ENCODE measurements at regions not wholly inside any gene's neighbourhood (a gene's known extent, or its start where the extent isn't known, plus 50 kb on each side); places are given as distances from the start of the nearest gene placed in this dataset.
"Not testable (repeated sequence)": the region's sequence is repeated elsewhere in the genome, so short reads cannot be mapped to it uniquely, and the experiment has no call there.

DNA sequence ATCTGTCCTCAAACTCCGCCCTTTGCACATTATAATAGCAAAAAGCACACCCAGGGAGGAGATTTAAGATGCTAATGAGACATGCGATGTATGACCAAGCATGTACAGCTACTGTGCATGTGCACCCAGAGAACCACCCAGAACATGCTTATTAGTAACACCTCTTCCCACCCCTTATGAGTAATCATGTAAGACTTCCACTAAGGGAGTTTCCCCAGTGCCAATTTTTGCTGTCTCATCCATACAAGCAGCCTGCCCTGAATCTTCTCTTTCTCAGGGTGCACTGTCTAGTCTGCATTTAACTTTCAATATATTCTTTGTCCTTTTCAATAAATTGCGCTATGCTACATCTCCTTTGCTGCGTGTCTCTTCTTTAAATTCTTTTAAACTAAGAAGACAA is 830.0 kb upstream of the NOVA1 start:
- no peak for DNase-seq

DNA sequence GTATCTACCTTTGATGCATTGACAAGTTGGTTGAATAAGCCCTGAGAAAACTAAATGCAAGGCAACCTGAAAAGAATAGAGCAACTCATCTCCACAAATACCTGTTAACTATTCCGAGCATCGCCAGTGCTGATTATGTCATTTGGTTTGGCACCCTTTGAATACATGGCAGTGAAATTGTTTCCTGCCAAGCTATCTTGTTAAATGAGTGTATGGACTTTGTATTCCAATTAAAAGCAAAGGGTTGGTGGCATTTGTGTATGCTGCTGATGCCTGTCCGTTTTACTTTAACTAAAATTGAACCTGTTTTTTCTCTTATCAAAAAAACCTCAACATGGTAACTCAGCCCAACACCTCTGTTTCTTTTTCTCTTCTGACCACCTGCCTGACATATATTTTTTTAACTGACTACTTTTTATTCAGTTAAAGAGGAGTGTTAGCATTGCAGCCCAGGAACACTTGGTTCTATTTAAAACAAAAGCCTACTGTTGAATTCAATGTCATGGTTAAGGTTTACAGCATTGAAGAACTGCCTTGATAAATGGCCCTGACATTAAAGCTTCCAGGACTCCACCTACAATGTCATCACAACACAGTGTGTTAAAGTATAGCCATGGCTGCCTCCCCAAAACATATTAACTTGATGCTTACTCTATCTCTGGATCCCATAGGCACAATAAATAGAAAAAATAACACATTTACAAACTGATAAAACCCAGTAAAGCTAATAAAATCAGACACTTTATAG is 838.3 kb upstream of the NOVA1 start:
- DNase-seq: no peak

DNA sequence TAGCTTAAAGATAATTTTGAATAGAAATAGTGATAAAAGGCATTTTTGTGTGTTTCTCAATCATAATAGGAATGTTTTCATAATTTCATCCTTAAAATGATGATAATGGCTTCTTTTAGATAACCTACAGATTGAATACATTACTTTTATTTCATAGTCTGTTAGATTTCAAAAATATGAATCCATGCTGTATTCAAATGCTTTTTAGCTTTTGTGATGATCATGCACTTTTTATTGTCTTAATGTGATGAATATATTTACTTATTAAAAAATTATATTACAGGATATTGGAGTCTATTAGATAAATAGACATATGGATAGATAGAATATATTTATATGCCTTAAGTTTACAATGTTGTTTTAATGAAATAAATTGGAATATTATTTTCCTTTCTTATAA is 886.8 kb upstream of the NOVA1 start:
- DNase-seq: no peak

DNA sequence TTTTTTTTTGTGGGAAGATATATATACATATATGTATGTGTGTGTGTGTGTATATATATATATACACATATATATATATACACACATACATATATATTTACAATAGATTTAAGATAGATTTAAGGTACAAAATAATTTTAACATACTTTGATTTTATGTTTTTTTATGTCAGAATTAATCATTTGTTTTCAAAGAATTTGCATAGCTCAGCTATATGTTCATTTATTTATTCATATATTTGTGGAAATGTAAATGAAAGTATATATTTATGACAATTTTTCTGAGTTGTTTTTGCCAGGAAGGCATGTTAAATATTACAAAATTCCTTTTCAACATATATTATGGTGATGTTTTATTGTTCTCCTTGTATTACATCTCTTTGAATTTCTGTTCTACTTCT is 887.4 kb upstream of the NOVA1 start:
- no peak for DNase-seq

DNA sequence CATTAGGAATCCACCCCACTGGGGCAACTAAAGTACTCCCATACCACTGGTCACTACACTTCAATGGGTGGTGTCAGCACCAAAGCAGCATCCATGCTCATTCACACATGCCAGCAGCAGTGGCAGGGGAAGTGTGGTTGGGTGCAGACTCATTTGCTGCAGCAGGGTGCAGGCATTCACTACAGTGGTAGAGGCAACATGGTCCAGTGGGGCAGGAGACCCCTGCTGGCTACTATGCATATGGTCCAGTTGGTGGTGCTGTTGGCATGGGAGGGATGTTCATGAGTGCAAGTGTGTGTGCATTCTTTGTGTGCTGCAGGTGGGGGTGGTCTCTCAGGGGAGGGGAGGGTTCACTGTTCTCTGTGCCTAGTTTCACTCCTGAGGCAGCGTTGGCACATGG is 908.4 kb upstream of the NOVA1 start:
- DNase-seq: no peak

DNA sequence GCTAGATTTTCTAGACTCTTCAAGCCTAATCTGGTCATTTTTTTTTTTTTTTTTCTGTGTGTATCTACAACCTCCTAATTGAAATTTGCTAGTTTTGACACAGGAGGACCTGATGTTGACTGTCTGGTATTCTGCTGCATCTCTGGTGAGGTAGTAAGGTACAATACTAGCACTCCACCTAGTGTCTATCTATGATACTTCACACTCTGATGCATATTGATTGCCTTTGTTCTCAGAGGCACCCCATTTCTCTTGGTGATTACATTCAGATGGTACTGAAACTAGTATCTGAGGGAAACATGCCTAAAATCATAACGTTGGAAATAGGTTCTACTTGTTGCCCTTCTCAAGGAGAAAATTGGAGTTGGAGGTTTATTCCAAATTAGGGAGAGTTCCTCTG is 930.5 kb upstream of the NOVA1 start:
- DNase-seq: no peak

DNA sequence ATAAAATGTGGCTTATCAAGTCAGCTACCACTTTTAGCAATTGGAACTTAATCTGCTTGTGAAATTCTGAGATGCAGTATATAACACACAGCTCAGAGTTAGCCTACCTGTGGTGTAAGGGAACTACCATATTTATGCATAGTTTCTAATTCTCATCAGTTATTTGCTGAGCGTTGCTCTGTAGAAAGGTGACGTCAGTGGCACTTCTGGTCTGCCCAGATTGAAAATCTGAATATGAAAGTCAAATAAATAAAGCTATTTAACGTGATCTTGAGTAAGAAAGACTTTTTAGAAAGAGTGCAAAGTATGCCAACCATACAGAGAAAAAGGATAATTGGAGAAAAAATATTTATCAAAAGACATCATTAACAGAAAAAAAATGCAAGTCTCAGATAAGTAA is 938.9 kb upstream of the NOVA1 start:
- no peak for DNase-seq

DNA sequence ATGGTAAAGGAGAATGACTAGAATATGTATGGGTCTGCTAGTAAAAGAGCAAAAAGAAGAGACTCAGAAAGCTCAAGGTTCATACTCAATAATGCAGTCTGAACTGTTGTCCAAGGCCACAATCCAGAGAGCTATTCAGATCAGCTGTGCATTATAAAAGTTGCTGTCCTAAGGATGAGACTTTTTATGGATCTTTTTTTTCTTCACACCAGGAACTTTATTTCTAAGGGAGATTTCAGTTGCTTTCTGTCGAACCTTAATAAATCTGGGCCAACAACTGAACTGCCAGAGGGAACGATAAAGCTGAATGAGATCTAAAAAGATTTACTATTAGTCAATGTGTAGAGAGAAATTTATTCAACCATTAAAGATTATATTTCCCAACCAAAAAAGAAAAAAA is 948.3 kb upstream of the NOVA1 start:
- DNase-seq: no peak

DNA sequence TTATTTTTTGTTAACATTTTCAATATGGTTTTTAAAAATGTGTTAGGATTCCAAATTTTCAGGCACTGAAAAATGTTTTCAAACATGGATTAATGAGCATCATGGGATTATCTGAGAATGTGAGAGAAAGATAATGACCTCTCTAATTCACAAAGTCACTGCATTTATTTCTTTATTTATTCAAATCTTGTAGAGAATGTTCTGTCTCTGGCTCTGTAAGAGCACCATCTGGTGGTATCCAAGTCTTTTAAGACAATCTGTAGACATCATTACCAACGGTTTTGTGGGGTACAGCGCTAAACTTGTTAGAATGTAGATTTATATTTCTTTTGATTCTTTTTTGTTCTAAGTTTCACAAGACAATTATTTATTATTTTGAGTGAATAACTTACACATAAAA is 956.0 kb upstream of the NOVA1 start:
- no peak for DNase-seq

DNA sequence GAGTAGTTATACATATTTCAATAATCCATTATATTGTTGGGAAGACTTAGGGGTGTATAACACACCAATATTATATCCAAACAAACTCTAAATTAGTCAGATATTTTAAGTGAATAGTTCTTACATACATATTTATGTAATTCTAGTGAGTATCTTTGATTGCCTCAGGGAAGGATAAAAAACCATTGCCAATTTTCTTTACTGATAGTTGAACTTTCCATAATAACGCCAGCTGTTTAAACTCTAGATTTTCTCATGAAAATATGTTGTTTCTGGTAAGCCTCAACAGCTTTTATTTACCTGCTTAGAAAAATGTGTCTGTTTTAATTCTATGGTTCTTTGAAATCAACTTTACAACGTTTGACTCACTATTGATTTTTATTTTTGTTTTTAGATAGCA is 959.6 kb upstream of the NOVA1 start:
- no peak for DNase-seq

DNA sequence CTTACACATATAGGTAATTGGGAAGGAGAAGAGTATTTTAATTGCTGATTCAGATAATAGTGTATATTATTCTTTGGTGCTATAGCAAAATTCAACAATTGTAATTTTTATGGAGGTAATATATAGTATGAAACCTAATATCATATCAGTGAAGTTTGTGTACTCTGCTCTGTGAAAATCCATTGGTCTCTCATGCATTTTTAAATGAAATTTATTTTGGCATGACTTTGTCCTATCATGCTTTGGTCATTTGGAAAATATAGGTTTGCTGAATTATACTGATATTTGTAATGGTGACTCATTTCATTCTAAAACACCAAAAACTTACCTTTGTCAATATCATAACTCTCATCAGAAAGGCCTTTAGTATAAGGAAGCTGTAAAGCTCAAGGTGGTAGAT is 962.0 kb upstream of the NOVA1 start:
- DNase-seq: no peak

DNA sequence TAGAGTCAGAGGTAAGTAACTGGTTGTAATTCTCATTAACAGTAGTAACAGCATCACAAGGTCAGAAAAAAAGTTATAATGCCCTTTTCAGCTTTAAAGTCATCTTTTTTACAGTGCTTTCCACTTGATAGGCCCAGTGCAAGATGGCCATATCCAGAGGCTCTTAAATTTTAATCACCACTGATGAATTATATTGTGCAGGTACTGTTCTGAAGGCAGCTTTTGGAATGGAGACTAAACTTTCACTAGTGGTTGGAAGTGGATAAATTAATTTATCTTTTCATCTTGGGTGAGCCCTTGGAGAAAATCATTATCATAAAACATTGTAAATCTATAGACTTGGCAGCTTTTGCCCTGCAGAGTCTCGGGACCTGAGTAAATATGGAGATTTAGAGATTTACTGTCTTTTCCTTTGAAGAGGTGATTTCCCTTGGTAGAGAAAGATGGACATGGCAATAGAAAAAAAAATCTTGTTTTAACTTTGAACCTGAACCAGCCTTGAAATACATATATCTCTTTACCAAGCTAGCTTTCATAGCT is 969.1 kb upstream of the NOVA1 start:
- no peak for DNase-seq

DNA sequence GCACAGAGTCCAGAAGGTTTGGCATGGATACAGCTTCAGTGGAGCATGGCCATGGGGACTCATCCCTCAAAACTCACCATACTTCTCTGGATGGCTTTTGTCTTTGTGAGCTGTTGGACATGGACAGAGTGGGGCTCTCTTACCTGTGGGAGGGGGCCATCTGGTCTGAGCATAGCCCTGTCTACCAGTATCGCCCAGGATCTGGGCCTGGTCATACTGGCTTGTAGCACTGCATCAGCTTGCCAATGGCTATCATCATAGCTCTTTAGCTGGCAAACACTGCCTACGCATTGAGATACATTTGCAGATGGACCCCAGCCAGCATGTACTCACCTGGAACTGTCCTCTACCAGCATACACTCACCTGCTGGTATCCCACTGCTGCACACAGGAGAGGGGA is 975.2 kb upstream of the NOVA1 start:
- DNase-seq: no peak

DNA sequence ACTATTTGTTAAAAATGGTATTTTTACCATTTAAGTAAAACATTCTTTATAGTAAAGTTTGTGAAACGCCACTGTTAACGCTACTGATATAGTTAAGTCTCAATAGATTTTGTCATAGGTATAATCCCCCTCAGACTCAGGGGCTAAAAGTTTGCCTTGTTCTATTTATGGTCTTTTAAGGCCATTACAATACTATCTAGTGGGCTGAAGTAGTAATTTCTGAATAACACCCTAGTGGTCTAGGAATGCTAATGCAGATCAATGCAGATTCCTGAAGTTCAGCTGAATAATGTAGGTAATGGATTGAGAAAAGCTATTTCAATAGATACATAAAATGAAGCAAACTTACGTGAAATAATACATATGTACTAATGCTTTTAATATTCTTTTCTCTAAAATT is 989.3 kb upstream of the NOVA1 start:
- DNase-seq: no peak

DNA sequence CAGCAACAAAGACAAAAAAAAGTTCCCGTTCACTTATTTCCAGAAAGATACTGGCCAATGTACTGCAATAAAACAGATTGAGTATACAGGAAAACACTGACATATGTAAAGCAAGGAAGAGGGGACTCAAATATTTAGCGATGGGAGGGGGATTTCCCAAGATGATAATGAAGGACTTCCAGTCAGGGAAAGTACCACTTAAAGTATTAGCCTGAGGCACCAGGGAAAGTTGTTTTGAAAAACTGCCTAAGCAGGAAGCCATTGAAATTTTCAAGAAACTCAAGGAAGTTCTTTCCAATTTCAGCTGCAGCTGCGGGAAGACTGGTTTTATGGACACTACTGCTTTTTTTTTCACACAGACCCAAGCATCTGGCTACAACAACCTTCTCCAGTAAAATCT is 1007.4 kb upstream of the NOVA1 start:
- DNase-seq: no peak

DNA sequence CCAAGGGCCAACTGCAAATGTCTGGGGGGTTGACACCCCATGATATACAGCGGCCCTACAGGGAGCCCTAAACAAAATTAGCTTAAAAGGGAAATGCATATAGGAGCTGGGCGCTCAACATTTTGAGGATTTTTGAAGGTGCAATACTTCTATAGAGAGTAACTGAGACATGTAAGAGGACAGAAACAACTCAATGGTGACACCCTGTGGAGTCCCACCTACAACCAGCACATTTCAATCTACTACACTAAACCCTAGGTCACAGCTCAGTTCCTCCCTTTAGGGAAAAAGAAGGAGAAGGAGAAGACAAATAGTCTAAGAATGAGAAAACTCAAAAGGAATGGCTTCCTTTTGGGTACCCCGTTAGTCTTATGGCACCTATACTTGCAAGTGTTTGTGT is 1010.5 kb upstream of the NOVA1 start:
- DNase-seq: no peak

DNA sequence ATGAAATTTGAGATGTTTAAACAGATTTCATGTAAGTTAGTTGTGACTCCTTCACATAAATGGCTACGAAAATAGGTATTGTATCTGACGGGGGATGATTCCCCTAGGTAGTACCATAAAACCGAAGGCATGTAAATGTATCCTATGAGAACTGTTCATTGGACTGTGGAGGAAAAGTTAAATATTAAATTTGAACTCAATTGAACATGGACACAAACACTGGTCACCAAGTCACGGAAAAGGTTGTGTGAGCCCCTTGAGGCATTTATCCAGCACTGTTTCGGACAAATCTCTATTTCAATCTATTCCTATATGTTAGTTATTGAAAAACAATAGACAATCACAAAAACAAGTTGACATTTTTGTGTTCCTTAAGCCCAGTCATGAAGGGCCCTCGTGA is 1014.3 kb upstream of the NOVA1 start:
- DNase-seq: no peak

DNA sequence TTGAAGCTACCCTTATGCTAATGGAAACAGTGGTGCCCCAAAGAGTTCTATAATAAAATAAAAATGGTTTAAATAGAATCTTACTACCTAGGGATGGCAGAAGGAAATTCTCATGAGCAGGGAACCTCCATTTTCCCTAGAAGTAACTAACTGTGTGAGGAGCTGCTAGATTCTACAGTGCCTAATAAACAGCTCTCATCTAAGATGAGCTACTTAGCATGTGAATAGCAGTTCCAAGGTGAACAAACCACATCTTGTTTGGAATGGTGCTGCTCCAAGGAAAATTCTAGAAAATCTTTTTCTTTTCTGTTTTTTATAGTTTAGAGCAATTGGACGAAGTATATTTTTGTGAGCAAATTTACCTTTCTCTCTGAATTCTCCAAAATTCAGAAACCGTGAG is 1015.3 kb upstream of the NOVA1 start:
- no peak for DNase-seq

DNA sequence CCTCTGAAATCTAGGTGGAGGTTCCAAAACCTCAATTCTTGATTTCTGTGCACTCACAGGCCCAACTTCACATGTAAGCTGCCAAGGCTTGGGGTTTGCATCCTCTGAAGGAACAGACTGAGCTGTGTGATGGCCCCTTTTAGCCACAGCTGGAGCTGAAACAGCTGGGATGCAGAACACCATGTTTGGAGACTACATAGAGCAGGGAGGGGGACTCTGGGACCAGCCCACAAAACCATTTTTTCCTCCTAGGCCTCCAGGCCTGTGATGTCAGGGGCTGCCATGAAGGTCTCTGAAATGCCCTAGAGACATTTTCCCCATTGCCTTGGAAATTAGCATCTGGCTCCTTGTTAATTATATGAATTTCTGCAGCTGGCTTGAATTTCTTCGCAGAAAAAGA is 1025.9 kb upstream of the NOVA1 start:
- DNase-seq: no peak

DNA sequence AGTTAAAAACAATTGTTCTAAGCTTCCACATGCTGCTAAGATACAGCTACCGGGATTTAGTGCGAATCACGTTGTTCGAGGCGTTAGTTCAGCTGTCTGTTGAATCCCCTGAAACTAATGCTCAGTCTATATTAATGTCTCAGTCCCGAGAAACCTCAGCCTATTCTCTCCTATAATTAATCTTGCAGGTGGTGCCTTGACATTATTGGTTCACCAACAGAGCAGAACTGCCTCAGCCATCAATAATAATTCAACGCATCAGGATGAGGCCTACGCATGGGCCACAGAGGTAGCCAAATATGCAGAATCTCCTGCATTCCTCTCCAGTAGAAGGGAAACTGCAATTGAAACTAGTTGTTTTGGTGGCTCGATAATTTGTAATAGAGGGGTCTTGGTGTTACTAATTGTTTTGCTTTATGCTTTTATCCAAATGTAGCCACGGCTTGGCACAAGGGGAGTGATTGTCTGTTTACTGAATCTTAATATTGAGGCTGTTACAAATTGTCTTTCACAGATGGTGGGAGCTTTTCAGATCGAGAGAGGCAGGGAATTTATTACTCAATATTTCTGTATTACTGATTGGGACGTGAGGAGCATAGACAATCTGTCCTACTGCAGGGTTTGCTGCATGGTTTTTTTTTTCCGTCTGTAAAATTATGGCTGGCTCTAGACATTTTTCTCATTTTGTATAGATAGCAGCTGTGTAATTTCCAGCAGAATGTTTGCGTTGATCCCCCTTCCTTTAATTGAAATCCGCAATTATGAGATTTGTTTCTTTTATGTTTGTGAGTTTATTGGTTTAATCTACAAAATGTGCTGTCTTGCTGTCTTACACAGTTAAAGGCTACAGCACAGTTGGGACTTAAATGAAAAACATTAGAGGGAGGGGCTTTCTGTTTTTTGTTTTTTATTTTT is 1036.5 kb upstream of the NOVA1 start:
- DNase-seq: no peak

DNA sequence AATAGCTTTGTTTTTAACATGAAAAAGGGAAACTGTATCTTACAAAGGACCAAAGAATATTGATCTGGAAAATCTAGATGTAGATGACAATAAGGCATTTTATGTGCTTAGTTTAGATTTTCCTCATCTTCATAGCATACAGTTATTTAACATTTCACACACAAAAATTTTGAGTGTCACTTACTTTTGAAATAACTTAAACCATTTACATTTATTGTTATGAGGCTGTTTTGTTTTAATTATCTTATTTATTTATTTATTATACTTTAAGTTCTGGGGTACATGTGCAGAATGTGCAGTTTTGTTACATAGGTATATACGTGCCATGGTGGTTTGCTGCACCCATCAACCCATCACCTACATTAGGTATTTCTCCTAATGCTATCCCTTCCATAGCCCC is 1042.9 kb upstream of the NOVA1 start:
- DNase-seq: not testable (repeated sequence)

DNA sequence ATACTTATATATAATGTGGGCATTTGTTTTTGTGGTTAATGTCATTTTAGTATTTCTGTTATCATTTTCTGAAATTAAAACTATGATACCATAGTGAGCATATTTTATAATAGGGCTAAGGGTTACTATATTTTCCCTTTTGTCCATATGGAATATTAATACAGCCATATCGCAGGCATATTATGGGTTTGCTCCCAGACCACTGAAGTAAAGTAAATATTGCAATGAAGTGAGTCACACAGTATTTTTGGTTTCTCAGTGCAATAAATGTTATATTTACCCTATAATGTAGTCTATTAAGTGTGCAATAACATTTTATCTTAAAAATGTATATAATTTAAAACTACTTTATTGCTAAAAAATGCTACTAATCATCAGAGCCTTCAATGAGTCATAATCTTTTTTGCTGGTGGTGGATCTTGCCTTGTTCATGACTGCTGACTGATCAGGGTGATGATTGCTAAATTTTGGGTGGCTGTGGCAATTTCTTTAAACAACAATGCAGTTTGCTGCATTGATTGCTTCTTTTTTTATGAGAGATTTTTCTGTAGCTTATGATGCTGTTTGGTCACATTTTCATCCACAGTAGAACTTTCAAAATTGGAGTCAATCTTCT is 1044.5 kb upstream of the NOVA1 start:
- DNase-seq: no peak

DNA sequence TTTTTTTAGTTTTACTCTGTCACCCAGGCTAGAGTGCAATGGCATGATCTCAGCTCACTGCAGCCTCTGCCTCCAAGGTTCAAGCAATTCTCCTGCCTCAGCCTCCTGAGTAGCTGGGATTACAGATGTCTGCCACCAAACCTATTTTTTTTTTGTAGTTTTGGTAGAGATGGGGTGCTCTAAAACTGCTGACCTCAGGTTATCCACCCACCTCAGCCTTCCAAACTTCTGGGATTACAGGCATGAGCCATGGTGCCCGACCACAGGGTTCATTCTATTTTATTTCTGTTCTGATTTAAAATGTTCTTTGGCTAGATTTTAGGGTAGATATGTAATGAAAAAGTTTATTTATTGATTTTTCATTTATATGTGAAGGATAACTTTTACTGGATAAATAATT is 1062.8 kb upstream of the NOVA1 start:
- no peak for DNase-seq

DNA sequence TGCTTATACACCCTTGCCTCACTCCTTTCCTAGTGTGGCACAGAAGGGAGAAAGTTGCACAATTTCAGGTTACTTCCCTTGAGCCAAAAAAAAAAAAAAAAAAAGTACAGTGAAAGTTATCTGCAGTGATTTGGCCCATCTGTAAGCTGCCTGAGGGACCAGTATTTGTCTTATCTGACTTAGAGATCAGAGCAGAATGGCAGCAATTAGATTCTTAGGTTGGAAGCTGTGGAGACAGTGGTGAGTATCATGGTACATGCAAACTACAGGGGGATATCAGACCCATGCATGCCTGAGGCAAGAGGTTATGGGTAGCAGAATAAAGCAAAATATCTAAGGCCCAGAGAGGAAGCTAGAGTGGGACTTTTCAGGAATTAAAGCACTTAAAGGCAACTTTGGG is 1070.7 kb upstream of the NOVA1 start:
- no peak for DNase-seq
